H1 (cell line): ENCODE measurements at regions not wholly inside any gene's neighbourhood (a gene's known extent, or its start where the extent isn't known, plus 50 kb on each side); places are given as distances from the start of the nearest gene placed in this dataset.

Experiments used
- CTCF ChIA-PET: fragments of 300-600 bp; sonication (Branson Sonifier 250); formaldehyde crosslinking; loops from one replicate; lab custom pipeline; 2021; ENCODE audit not compliant: partially characterized antibody; lab: Charles Lee
- POLR2A ChIA-PET: fragments of 300-600 bp; sonication (Branson Sonifier 250); formaldehyde crosslinking; loops from one replicate; lab custom pipeline; 2021; ENCODE audit warnings: inconsistent platforms; ENCODE audit not compliant: partially characterized antibody; lab: Charles Lee
- DNase-seq, 2 experiments: peaks; one replicate each; pipeline versions ENCODE4 v3.0.0 to v3.0.0-alpha.2; 2010 to 2022; ENCODE audit warnings: low spot score in 2 of 2, low read depth in 1 of 2, mixed read lengths in 1 of 2
- FAIRE-seq: peaks from 2 replicates; lab custom pipeline; 2011; peaks lifted over from hg19 to GRCh38; lab: Jason Lieb, UNC
- H2AFZ ChIP-seq: 2 replicates; pipeline ENCODE4 v1.8.1; 2012; ENCODE audit warnings: low read length, inconsistent platforms
- H2AK5ac ChIP-seq: 2 replicates; pipeline ENCODE4 v1.6.1; 2013; ENCODE audit warnings: low read depth, low read length
- H2BK120ac ChIP-seq: replicated peaks from 2 replicates; pipeline ENCODE3; 2013; ENCODE audit warnings: low read depth, low read length, inconsistent platforms
- H2BK12ac ChIP-seq: 2 replicates; pipeline ENCODE4 v1.6.1; 2013; ENCODE audit warnings: low read depth, low read length
- H2BK15ac ChIP-seq: 2 replicates; pipeline ENCODE4 v1.6.1; 2013; ENCODE audit warnings: low read length
- H2BK20ac ChIP-seq: 2 replicates; pipeline ENCODE4 v1.6.1; 2013; ENCODE audit warnings: low read length
- H2BK5ac ChIP-seq: 2 replicates; pipeline ENCODE4 v1.6.1; 2013; ENCODE audit warnings: low read depth, low read length
- H3K14ac ChIP-seq: 2 replicates; pipeline ENCODE4 v1.6.1; 2013; ENCODE audit warnings: inconsistent platforms; ENCODE audit not compliant: insufficient read length
- H3K18ac ChIP-seq: 2 replicates; pipeline ENCODE4 v1.6.1; 2013; ENCODE audit warnings: low read length; ENCODE audit errors: extremely low read depth
- H3K23ac ChIP-seq: 2 replicates; pipeline ENCODE4 v1.6.1; 2013; ENCODE audit warnings: inconsistent platforms; ENCODE audit not compliant: insufficient read length
- H3K23me2 ChIP-seq: 2 replicates; pipeline ENCODE4 v1.6.1; 2013; ENCODE audit warnings: low read depth, low read length
- H3K27ac ChIP-seq: 2 replicates; pipeline ENCODE4 v1.6.1; 2011; ENCODE audit warnings: low read depth, low read length, inconsistent platforms
- H3K27me3 ChIP-seq, 4 experiments: replicated peaks in 1 of 4; 1 replicate in 1 of 4; 2 replicates in 3 of 4; pipeline versions ENCODE4 v1.6.1 to v1.8.1; 2011 to 2013; ENCODE audit warnings: low read length in 3 of 4, mild to moderate bottlenecking in 3 of 4, inconsistent platforms in 2 of 4, mixed read lengths in 2 of 4, moderate library complexity in 1 of 4; ENCODE audit not compliant: control insufficient read depth in 3 of 4, insufficient read depth in 3 of 4; ENCODE audit errors: extremely low read depth in 1 of 4
- H3K36me3 ChIP-seq, 4 experiments: 2 replicates each; pipeline versions ENCODE4 v1.6.1 to v1.8.1; 2011 to 2013; ENCODE audit warnings: mild to moderate bottlenecking in 4 of 4, low read length in 3 of 4, moderate library complexity in 2 of 4, control low read depth in 1 of 4, inconsistent platforms in 1 of 4; ENCODE audit not compliant: insufficient read depth in 4 of 4, control insufficient read depth in 2 of 4
- H3K4ac ChIP-seq: replicated peaks from 2 replicates; pipeline ENCODE3; 2013; ENCODE audit warnings: low read length, low read depth, mixed read lengths, inconsistent platforms; ENCODE audit not compliant: insufficient read length
- H3K4me1 ChIP-seq, 4 experiments: replicated peaks in 1 of 4; 1 replicate in 1 of 4; 2 replicates in 3 of 4; pipeline versions ENCODE4 v1.6.1 to v1.8.1; 2011 to 2013; ENCODE audit warnings: low read length in 3 of 4, inconsistent platforms in 2 of 4, mixed read lengths in 1 of 4; ENCODE audit not compliant: insufficient read depth in 4 of 4, control insufficient read depth in 3 of 4
- H3K4me2 ChIP-seq, 2 experiments: 2 replicates each; pipeline versions ENCODE4 v1.6.1 to v1.8.1; 2011 to 2013; ENCODE audit warnings: low read depth in 2 of 2, low read length in 2 of 2, control low read depth in 1 of 2, inconsistent platforms in 1 of 2, mild to moderate bottlenecking in 1 of 2; ENCODE audit not compliant: insufficient read depth in 1 of 2
- H3K4me3 ChIP-seq, 4 experiments: fragments of 200-600, 300-600 bp in 1 of 4; sonication (generic), shearing (Covaris generic), sonication (Bioruptor Twin) in 1 of 4; 2 replicates each; pipeline versions ENCODE4 v1.5.1 to v1.8.1; 2011 to 2016; ENCODE audit warnings: low read length in 4 of 4, low read depth in 3 of 4, control low read depth in 2 of 4, inconsistent platforms in 2 of 4, mild to moderate bottlenecking in 2 of 4, mixed read lengths in 1 of 4, moderate library complexity in 1 of 4; ENCODE audit not compliant: insufficient read depth in 2 of 4; ENCODE audit errors: extremely low read depth in 1 of 4
- H3K56ac ChIP-seq: replicated peaks from 2 replicates; pipeline ENCODE3; 2013; ENCODE audit warnings: low read depth, mild to moderate bottlenecking, mixed read lengths, low read length, inconsistent platforms; ENCODE audit not compliant: insufficient read length
- H3K79me1 ChIP-seq: 2 replicates; pipeline ENCODE4 v1.6.1; 2013; ENCODE audit warnings: low read depth, low read length, control low read depth
- H3K79me2 ChIP-seq, 2 experiments: 2 replicates each; pipeline versions ENCODE4 v1.6.1 to v1.8.1; 2012 to 2013; ENCODE audit warnings: low read length in 2 of 2, mild to moderate bottlenecking in 2 of 2, inconsistent platforms in 1 of 2; ENCODE audit not compliant: insufficient read depth in 2 of 2, control insufficient read depth in 1 of 2
- H3K9ac ChIP-seq, 4 experiments: replicated peaks in 1 of 4; 1 replicate in 1 of 4; 2 replicates in 3 of 4; pipeline versions ENCODE4 v1.6.1 to v1.8.1; 2011 to 2013; ENCODE audit warnings: low read depth in 3 of 4, low read length in 3 of 4, control low read depth in 2 of 4, mild to moderate bottlenecking in 2 of 4, moderate library complexity in 2 of 4, inconsistent platforms in 1 of 4; ENCODE audit errors: extremely low read depth in 1 of 4
- H3K9me3 ChIP-seq, 2 experiments: 2 replicates each; pipeline versions ENCODE4 v1.6.1 to v1.8.1; 2012 to 2013; ENCODE audit warnings: mild to moderate bottlenecking in 2 of 2, moderate library complexity in 2 of 2, control low read depth in 1 of 2, inconsistent platforms in 1 of 2, low read depth in 1 of 2, low read length in 1 of 2, mixed read lengths in 1 of 2; ENCODE audit not compliant: insufficient read depth in 2 of 2
- H4K20me1 ChIP-seq, 2 experiments: replicated peaks in 1 of 2; 2 replicates each; pipeline versions ENCODE3 to v1.8.1; 2011 to 2013; ENCODE audit warnings: inconsistent platforms in 2 of 2, low read length in 2 of 2, mild to moderate bottlenecking in 1 of 2; ENCODE audit not compliant: insufficient read depth in 2 of 2, control insufficient read depth in 1 of 2
- H4K5ac ChIP-seq: 2 replicates; pipeline ENCODE4 v1.6.1; 2013; ENCODE audit warnings: low read length, low read depth, mixed read lengths, inconsistent platforms; ENCODE audit not compliant: insufficient read length
- H4K8ac ChIP-seq: 2 replicates; pipeline ENCODE4 v1.8.0; 2013; ENCODE audit warnings: mild to moderate bottlenecking, moderate library complexity, low read length, inconsistent platforms; ENCODE audit not compliant: insufficient read depth; ENCODE audit errors: extremely low read depth
- H4K91ac ChIP-seq: replicated peaks from 2 replicates; pipeline ENCODE3; 2013; ENCODE audit warnings: low read length, mixed read lengths, inconsistent platforms; ENCODE audit not compliant: insufficient read length
- BACH1 ChIP-seq: IDR thresholded peaks from 2 replicates; pipeline ENCODE4 v1.6.1; 2012; ENCODE audit warnings: low read length, improper control_type of control experiment
- BRCA1 ChIP-seq: IDR thresholded peaks from 2 replicates; pipeline ENCODE4 v1.6.1; 2012; ENCODE audit warnings: low read depth, low read length, improper control_type of control experiment
- CEBPB ChIP-seq: IDR thresholded peaks from 2 replicates; pipeline ENCODE4 v1.6.1; 2012; ENCODE audit warnings: low read depth, low read length
- CREB1 ChIP-seq: IDR thresholded peaks from 2 replicates; pipeline ENCODE4 v1.6.1; 2012; ENCODE audit warnings: inconsistent platforms
- EGR1 ChIP-seq: IDR thresholded peaks from 2 replicates; pipeline ENCODE4 v1.6.1; 2011; ENCODE audit warnings: low read depth, low read length, borderline replicate concordance
- EZH2 ChIP-seq: fragments of 200-600 bp; sonication (generic); IDR thresholded peaks from 2 replicates; pipeline ENCODE4 v1.7.1; 2012; ENCODE audit warnings: low read depth, mild to moderate bottlenecking, moderate library complexity, low read length, inconsistent platforms; ENCODE audit not compliant: severe bottlenecking
- GABPA ChIP-seq: IDR thresholded peaks from 2 replicates; pipeline ENCODE4 v1.6.1; 2011; ENCODE audit warnings: mild to moderate bottlenecking, low read length, moderate library complexity, borderline replicate concordance; ENCODE audit not compliant: insufficient read depth
- RBBP5 ChIP-seq: IDR thresholded peaks from 2 replicates; pipeline ENCODE4 v1.7.1; 2012; ENCODE audit warnings: low read depth, mild to moderate bottlenecking, inconsistent platforms, low read length, moderate library complexity, borderline replicate concordance
- RFX5 ChIP-seq: IDR thresholded peaks from 2 replicates; pipeline ENCODE4 v1.6.1; 2011; ENCODE audit warnings: low read depth, low read length, improper control_type of control experiment, borderline replicate concordance
- SP1 ChIP-seq: IDR thresholded peaks from 2 replicates; pipeline ENCODE4 v1.6.1; 2011; ENCODE audit warnings: low read depth, low read length
- WGBS, 2 experiments: shearing (Covaris generic) in 1 of 2; methylation state at CpG; one replicate each; pipeline versions ENCODE4 v1.1.6 to v1.1.7; 2013 to 2015; ENCODE audit warnings: low lambda C conversion rate in 2 of 2, mixed read lengths in 2 of 2, inconsistent platforms in 1 of 2, low coverage in 1 of 2, missing lambda C conversion rate in 1 of 2; ENCODE audit not compliant: insufficient replicate concordance in 2 of 2, insufficient coverage in 1 of 2, insufficient read length in 1 of 2; ENCODE audit errors: extremely low coverage in 1 of 2, missing lambda C conversion rate in 1 of 2; 5-methylcytosine and 5-hydroxymethylcytosine counted together

- no peak overlapping the region for H3K9ac ChIP-seq
- TF ChIP-seq GABPA (no peak), BACH1 (no peak), CREB1 (no peak), CEBPB (no peak), RBBP5 (no peak), EGR1 (no peak), RFX5 (no peak), SP1 (no peak), EZH2 (no peak), BRCA1 (no peak)
- TF ChIP-seq, all 59 proteins: peak for 0
- Histone ChIP-seq H3K27me3 (no peaks in the 10 kb centered on the region; a peak in 2 of 7 replicates), H3K79me1 (no peaks in the 10 kb centered on the region), H4K91ac (peak overlapping the region; percentile 58), H3K4ac (no peak overlapping the region), H2BK120ac (no peak overlapping the region), H2BK20ac (peak overlapping the region; percentile 64), H3K4me2 (no peak overlapping the region), H3K4me3 (no peak overlapping the region; a peak in 1 of 8 replicates), H4K5ac (no peak overlapping the region), H2BK15ac (peak overlapping the region; percentile 5; the same call in 1 of the 2 replicates), H3K36me3 (no peaks in the 10 kb centered on the region), H3K18ac (peak overlapping the region; percentile 39; the same call in 1 of the 2 replicates), H3K56ac (no peak overlapping the region), H4K20me1 (peaks cover 0 to 1% of the 10 kb centered on the region in 2 experiments), H2AK5ac (no peak overlapping the region), H3K4me1 (peaks cover 0 to 14% (median 3%) of the 10 kb centered on the region in 4 experiments; a peak in 5 of 7 replicates), H3K23me2 (peaks cover 5% of the 10 kb centered on the region; the same call in 1 of the 2 replicates), H3K79me2 (no peaks in the 10 kb centered on the region), H4K8ac (no peak overlapping the region), H3K14ac (no peak overlapping the region), H3K27ac (no peak overlapping the region), H2AFZ (no peak overlapping the region; the same call in 1 of the 2 replicates), H2BK12ac (peak overlapping the region; percentile 20; the same call in 1 of the 2 replicates), H3K9me3 (no peaks in the 10 kb centered on the region), H3K23ac (no peak overlapping the region), H2BK5ac (peak overlapping the region; percentile 53; the same call in 1 of the 2 replicates)
- DNase-seq (no peak), FAIRE-seq (no peak)
- POLR2A ChIA-PET: interaction anchor here (0.6 kb wide), 1 partner anchor 551 kb away, joined by 3 read pairs; no protein-coding TSS in a partner anchor
- CTCF ChIA-PET: interaction anchor here (0.6 to 2.6 kb wide), 5 partner anchors 10 to 247 kb away, joined by 3 to 7 read pairs (median 3); no protein-coding TSS in a partner anchor
- WGBS, 2 experiments: 56% methylated on average over 5 of the region's 5 CpGs; no CpG with 5 or more reads in 1 of the 2 experiments
Observed at GRCh38 chr6:167689278-167689677, 137.4 kb upstream of the AFDN start.
